Endothelial cell of umbilical vein (primary cell): ENCODE measurements at regions not wholly inside any gene's neighbourhood (a gene's known extent, or its start where the extent isn't known, plus 50 kb on each side); places are given as distances from the start of the nearest gene placed in this dataset.

ENCODE experiments used
- BruUV-seq: library from RNA; stranded (reverse); fragments of 400-500 nt; replicated peaks from 2 replicates; lab custom pipeline; 2021; lab: Mats Ljungman, UMichigan
- CTCF ChIA-PET: fragments of 300-600, 350-600 bp; sonication (Branson Sonifier 250); formaldehyde crosslinking; loops from one replicate; lab custom pipeline; 2021; ENCODE audit warnings: antibody characterized with exemption, inconsistent platforms; lab: Charles Lee
- POLR2A ChIA-PET: fragments of 300-600, 350-600 bp; sonication (Branson Sonifier 250); formaldehyde crosslinking; loops from one replicate; lab custom pipeline; 2021; ENCODE audit warnings: antibody characterized with exemption, inconsistent platforms; lab: Charles Lee
- DNase-seq: peaks from one replicate; pipeline ENCODE4 v3.0.0-alpha.2; 2011; ENCODE audit warnings: low read depth, low spot score
- FAIRE-seq: peaks from 2 replicates; lab custom pipeline; 2011; peaks lifted over from hg19 to GRCh38; lab: Jason Lieb, UNC
- H2AFZ ChIP-seq: 2 replicates; pipeline ENCODE4 v1.6.0; 2012; ENCODE audit warnings: low read depth, low read length, control low read depth, inconsistent platforms
- H3K27ac ChIP-seq: 2 replicates; pipeline ENCODE4 v1.5.1; 2011; ENCODE audit warnings: low read depth, mild to moderate bottlenecking, control low read depth, low read length, moderate library complexity; ENCODE audit not compliant: insufficient read depth
- H3K27me3 ChIP-seq, 2 experiments: 2 replicates each; pipeline versions ENCODE4 v1.6.0 to v1.6.1; 2011; ENCODE audit warnings: low read length in 2 of 2, mixed read lengths in 1 of 2; ENCODE audit not compliant: control insufficient read depth in 2 of 2, insufficient read depth in 2 of 2
- H3K36me3 ChIP-seq, 2 experiments: 2 replicates in 1 of 2; 3 replicates in 1 of 2; pipeline ENCODE4 v1.5.1; 2011; ENCODE audit warnings: low read length in 2 of 2, mild to moderate bottlenecking in 1 of 2, moderate library complexity in 1 of 2; ENCODE audit not compliant: control insufficient read depth in 2 of 2, insufficient read depth in 2 of 2; ENCODE audit errors: extremely low read depth in 1 of 2
- H3K4me1 ChIP-seq: 3 replicates; pipeline ENCODE4 v1.5.1; 2011; ENCODE audit warnings: mild to moderate bottlenecking, low read length; ENCODE audit not compliant: control insufficient read depth, insufficient read depth; ENCODE audit errors: extremely low read depth
- H3K4me2 ChIP-seq: 2 replicates; pipeline ENCODE4 v1.6.1; 2011; ENCODE audit warnings: low read length, control low read depth, mixed read lengths; ENCODE audit not compliant: insufficient read depth
- H3K4me3 ChIP-seq, 3 experiments: fragments of 200-600 bp in 1 of 3; sonication (generic), shearing (Covaris generic) in 1 of 3; replicated peaks in 1 of 3; 2 replicates each; pipeline ENCODE4 v1.5.1; 2011 to 2016; ENCODE audit warnings: control low read depth in 3 of 3, low read length in 3 of 3, mild to moderate bottlenecking in 2 of 3, inconsistent platforms in 1 of 3, low read depth in 1 of 3, moderate library complexity in 1 of 3; ENCODE audit not compliant: insufficient read depth in 1 of 3
- H3K79me2 ChIP-seq: 2 replicates; pipeline ENCODE4 v1.6.0; 2012; ENCODE audit warnings: low read length, inconsistent platforms; ENCODE audit not compliant: control insufficient read depth, insufficient read depth
- H3K9ac ChIP-seq: replicated peaks from 2 replicates; pipeline ENCODE3; 2011; ENCODE audit warnings: low read length, control low read depth; ENCODE audit not compliant: insufficient read depth; ENCODE audit errors: extremely low read depth
- H3K9me1 ChIP-seq: replicated peaks from 3 replicates; pipeline ENCODE4 v1.6.0; 2011; ENCODE audit warnings: mild to moderate bottlenecking, low read length; ENCODE audit not compliant: control insufficient read depth, insufficient read depth; ENCODE audit errors: extremely low read depth
- H3K9me3 ChIP-seq: replicated peaks from 2 replicates; pipeline ENCODE4 v1.5.1; 2012; ENCODE audit warnings: low read length, inconsistent platforms; ENCODE audit not compliant: control insufficient read depth, insufficient read depth
- H4K20me1 ChIP-seq: replicated peaks from 2 replicates; pipeline ENCODE3; 2011; ENCODE audit warnings: mild to moderate bottlenecking, low read length; ENCODE audit not compliant: control insufficient read depth, insufficient read depth; ENCODE audit errors: extremely low read depth
- EZH2 ChIP-seq: IDR thresholded peaks from 2 replicates; pipeline ENCODE4 v1.6.1; 2012; ENCODE audit warnings: borderline replicate concordance, low read depth, mild to moderate bottlenecking, moderate library complexity, low read length, inconsistent platforms; ENCODE audit not compliant: severe bottlenecking
- FOS ChIP-seq: IDR thresholded peaks from 2 replicates; pipeline ENCODE4 v1.6.1; 2011; ENCODE audit warnings: mild to moderate bottlenecking, low read length, moderate library complexity, borderline replicate concordance; ENCODE audit not compliant: insufficient read depth
- GATA2 ChIP-seq: IDR thresholded peaks from 2 replicates; pipeline ENCODE4 v1.7.0; 2011; ENCODE audit warnings: low read depth, mild to moderate bottlenecking, moderate library complexity, mixed read lengths, low read length; ENCODE audit not compliant: insufficient read length, insufficient read depth
- JUN ChIP-seq: IDR thresholded peaks from 2 replicates; pipeline ENCODE4 v1.6.1; 2011; ENCODE audit warnings: borderline replicate concordance, low read depth; ENCODE audit not compliant: insufficient read length, insufficient read depth
- MYC ChIP-seq: IDR thresholded peaks from one replicate; pipeline ENCODE4 v1.6.1; 2011; ENCODE audit warnings: mild to moderate bottlenecking, low read depth, low read length
- POLR2A ChIP-seq: IDR thresholded peaks from 2 replicates; pipeline ENCODE4 v1.6.1; 2012; ENCODE audit warnings: low read depth, mild to moderate bottlenecking, control low read depth, low read length
- POLR2AphosphoS5 ChIP-seq: IDR thresholded peaks from 2 replicates; pipeline ENCODE4 v1.6.1; 2012; ENCODE audit warnings: low read depth, mild to moderate bottlenecking, control low read depth, low read length, moderate library complexity; ENCODE audit not compliant: insufficient read depth
- dilution Hi-C: fragments of 300-500 bp; cut with MboI; formaldehyde crosslinking; loops from one replicate; pipeline ENCODE4 v1.15.0; 2019; ENCODE audit warnings: low sequenced_read_pairs; ENCODE audit not compliant: extremely low pct_ligation_motif_present
- intact Hi-C: fragments of 100-400 bp; cut with micrococcal nuclease; formaldehyde crosslinking; loops from one replicate; pipeline ENCODE4 v1.10.0; 2022
- TF ChIP-seq, protein P1 (sequence below), 2 donors: IDR thresholded peaks; 1 replicate in 1 of 2; 2 replicates in 1 of 2; pipeline ENCODE4 v1.5.1; 2011; ENCODE audit warnings: low read length in 2 of 2, mild to moderate bottlenecking in 2 of 2, moderate library complexity in 2 of 2, control low read depth in 1 of 2, inconsistent platforms in 1 of 2, low read depth in 1 of 2; ENCODE audit not compliant: insufficient read depth in 1 of 2; ENCODE audit errors: extremely low read depth in 1 of 2
- TF ChIP-seq, protein P2 (sequence below): IDR thresholded peaks from 2 replicates; pipeline ENCODE4 v1.6.1; 2011; ENCODE audit not compliant: insufficient read depth, insufficient read length

DNA sequence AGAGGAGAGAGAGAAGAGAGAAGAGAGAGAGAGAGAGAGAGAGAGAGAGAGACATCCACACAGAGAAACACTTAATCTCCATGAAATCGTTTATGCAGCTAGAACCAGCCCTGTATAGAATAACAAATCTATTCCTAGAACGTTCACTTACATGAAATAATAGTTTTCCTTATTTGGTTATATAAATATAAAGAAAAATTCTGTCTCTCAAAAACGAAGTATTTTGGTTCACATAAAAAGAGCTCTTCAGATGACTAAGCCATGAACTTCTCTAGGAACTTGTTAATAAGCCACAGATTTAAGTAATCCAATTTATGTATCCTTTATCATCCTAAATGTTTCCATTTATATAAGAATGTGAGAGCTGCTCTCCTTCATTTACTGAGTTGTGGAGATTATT lies 1315.1 kb upstream of the PCDH7 start:
- Histone ChIP-seq H4K20me1 (no peaks in the 10 kb centered on the region), H3K4me1 (no peaks in the 10 kb centered on the region), H3K9me3 (no peaks in the 10 kb centered on the region), H3K4me3 (no peak overlapping the region), H3K9me1 (peaks cover 3% of the 10 kb centered on the region), H3K27ac (no peak overlapping the region), H3K36me3 (no peaks in the 10 kb centered on the region), H3K79me2 (no peaks in the 10 kb centered on the region), H3K27me3 (no peaks in the 10 kb centered on the region), H3K9ac (no peak overlapping the region), H3K4me2 (no peak overlapping the region), H2AFZ (no peak overlapping the region)
- CTCF ChIA-PET = interaction anchor here (1.0 kb wide), 1 partner anchor 23 kb away, joined by 3 read pairs; no protein-coding TSS in a partner anchor
- DNase-seq = no peak
- TF ChIP-seq POLR2AphosphoS5 (no peak), GATA2 (no peak), EZH2 (no peak), FOS (no peak), JUN (no peak), POLR2A (no peak), MYC (no peak)
- TF ChIP-seq, protein P1, sequence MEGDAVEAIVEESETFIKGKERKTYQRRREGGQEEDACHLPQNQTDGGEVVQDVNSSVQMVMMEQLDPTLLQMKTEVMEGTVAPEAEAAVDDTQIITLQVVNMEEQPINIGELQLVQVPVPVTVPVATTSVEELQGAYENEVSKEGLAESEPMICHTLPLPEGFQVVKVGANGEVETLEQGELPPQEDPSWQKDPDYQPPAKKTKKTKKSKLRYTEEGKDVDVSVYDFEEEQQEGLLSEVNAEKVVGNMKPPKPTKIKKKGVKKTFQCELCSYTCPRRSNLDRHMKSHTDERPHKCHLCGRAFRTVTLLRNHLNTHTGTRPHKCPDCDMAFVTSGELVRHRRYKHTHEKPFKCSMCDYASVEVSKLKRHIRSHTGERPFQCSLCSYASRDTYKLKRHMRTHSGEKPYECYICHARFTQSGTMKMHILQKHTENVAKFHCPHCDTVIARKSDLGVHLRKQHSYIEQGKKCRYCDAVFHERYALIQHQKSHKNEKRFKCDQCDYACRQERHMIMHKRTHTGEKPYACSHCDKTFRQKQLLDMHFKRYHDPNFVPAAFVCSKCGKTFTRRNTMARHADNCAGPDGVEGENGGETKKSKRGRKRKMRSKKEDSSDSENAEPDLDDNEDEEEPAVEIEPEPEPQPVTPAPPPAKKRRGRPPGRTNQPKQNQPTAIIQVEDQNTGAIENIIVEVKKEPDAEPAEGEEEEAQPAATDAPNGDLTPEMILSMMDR (IDR thresholded peaks at IDR 0.05; ENCODE audit: extremely low read depth in 1 of 2, insufficient read depth in 1 of 2, low read depth in 1 of 2, low read length in 2 of 2) = no peak
- TF ChIP-seq, protein P2, sequence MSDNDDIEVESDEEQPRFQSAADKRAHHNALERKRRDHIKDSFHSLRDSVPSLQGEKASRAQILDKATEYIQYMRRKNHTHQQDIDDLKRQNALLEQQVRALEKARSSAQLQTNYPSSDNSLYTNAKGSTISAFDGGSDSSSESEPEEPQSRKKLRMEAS = no peak
- dilution Hi-C loops (no loop called here), intact Hi-C loops (no loop called here)
- POLR2A ChIA-PET = no interaction called here
- BruUV-seq = no TSS peak
- FAIRE-seq = no peak
